ENCODE measurements at regions not wholly inside any gene's neighbourhood (a gene's known extent, or its start where the extent isn't known, plus 50 kb on each side); places are given as distances from the start of the nearest gene placed in this dataset.

- TF ChIP-seq USF2 (CRISPR knock-in tag; IDR thresholded peaks at IDR 0.05) = no peak
- TF ChIP-seq ATF1 (CRISPR knock-in tag; IDR thresholded peaks at IDR 0.05) = no peak
- TF ChIP-seq FOXJ3 (CRISPR knock-in tag; IDR thresholded peaks at IDR 0.05; ENCODE audit: borderline replicate concordance) = no peak
- TF ChIP-seq MYBL2 (CRISPR knock-in tag; IDR thresholded peaks at IDR 0.05) = no peak
- H3K9me3 Mint-ChIP-seq = no peaks in the 10 kb centered on the region
- no peak for DNase-seq (ENCODE audit: low spot score)
- H3K27me3 Mint-ChIP-seq (ENCODE audit: low read depth) = no peaks in the 10 kb centered on the region; the same call in 1 of the 2 replicates
- no peak for ATAC-seq
- H3K27ac Mint-ChIP-seq = no peak overlapping the region
- ChIA-PET CTCF (interaction anchor here (1.4 kb wide), 1 partner anchor 59 kb away, joined by 3 read pairs; no protein-coding TSS in a partner anchor), POLR2A (no interaction called here)
- peaks cover 21% of the 10 kb centered on the region for H3K4me1 Mint-ChIP-seq
- no peaks in the 10 kb centered on the region for H3K36me3 Mint-ChIP-seq
- H3K4me3 Mint-ChIP-seq = no peak overlapping the region
These were observed 126.8 kb upstream of the FAM20C start for GRCh38 chr7:65554-65953.

DNA sequence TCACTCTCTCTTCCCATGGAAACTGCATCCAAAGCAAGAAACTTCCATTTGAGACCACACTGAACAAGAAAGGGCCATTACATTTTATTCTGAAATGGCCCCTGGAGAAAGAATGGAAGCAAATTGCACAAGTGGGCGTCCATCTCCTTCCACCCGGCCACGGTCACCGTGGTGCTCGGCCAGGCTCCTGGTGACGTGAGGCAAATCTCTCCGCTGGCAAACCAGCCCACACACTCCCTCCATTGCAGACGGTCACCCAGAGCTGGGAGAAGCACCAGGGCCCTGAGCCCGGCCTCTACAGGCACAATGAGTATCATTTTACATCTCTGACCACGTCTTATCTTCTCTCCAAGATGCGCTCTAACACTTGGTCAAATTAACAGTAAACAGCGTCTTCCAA, 126.1 kb upstream of the FAM20C start:
- Mint-ChIP-seq H3K27me3 (ENCODE audit: low read depth) (no peaks in the 10 kb centered on the region; the same call in 1 of the 2 replicates), H3K27ac (0 out of 2 replicates have a peak overlapping the region, but pooled peaks have one; percentile 45), H3K36me3 (no peaks in the 10 kb centered on the region), H3K4me1 (peaks cover 21% of the 10 kb centered on the region), H3K4me3 (no peak overlapping the region), H3K9me3 (no peaks in the 10 kb centered on the region)
- TF ChIP-seq HMGA2 (CRISPR knock-in tag; IDR thresholded peaks at IDR 0.05) (no peak), ZNF121 (CRISPR knock-in tag; IDR thresholded peaks at IDR 0.05) (no peak), RORB (CRISPR knock-in tag; IDR thresholded peaks at IDR 0.05) (no peak), FOXJ3 (CRISPR knock-in tag; IDR thresholded peaks at IDR 0.05; ENCODE audit: borderline replicate concordance) (no peak), TEAD1 (CRISPR knock-in tag; IDR thresholded peaks at IDR 0.05) (no peak), ZNF671 (CRISPR knock-in tag; IDR thresholded peaks at IDR 0.05) (no peak), ATF1 (CRISPR knock-in tag; IDR thresholded peaks at IDR 0.05) (no peak), EMX1 (CRISPR knock-in tag; IDR thresholded peaks at IDR 0.05) (no peak), SMAD3 (CRISPR knock-in tag; IDR thresholded peaks at IDR 0.05; ENCODE audit: borderline replicate concordance) (no peak), FOXP1 (CRISPR knock-in tag; IDR thresholded peaks at IDR 0.05; ENCODE audit: borderline replicate concordance) (no peak), AR (CRISPR knock-in tag; IDR thresholded peaks at IDR 0.05) (no peak), PRRX2 (CRISPR knock-in tag; IDR thresholded peaks at IDR 0.05) (no peak), CTCF (IDR thresholded peaks at IDR 0.05) (no peak), ZNF138 (CRISPR knock-in tag; conservative IDR thresholded peaks at IDR 0.05) (no peak), GTF2I (CRISPR knock-in tag; conservative IDR thresholded peaks at IDR 0.05) (no peak)
- TF ChIP-seq, protein P1, sequence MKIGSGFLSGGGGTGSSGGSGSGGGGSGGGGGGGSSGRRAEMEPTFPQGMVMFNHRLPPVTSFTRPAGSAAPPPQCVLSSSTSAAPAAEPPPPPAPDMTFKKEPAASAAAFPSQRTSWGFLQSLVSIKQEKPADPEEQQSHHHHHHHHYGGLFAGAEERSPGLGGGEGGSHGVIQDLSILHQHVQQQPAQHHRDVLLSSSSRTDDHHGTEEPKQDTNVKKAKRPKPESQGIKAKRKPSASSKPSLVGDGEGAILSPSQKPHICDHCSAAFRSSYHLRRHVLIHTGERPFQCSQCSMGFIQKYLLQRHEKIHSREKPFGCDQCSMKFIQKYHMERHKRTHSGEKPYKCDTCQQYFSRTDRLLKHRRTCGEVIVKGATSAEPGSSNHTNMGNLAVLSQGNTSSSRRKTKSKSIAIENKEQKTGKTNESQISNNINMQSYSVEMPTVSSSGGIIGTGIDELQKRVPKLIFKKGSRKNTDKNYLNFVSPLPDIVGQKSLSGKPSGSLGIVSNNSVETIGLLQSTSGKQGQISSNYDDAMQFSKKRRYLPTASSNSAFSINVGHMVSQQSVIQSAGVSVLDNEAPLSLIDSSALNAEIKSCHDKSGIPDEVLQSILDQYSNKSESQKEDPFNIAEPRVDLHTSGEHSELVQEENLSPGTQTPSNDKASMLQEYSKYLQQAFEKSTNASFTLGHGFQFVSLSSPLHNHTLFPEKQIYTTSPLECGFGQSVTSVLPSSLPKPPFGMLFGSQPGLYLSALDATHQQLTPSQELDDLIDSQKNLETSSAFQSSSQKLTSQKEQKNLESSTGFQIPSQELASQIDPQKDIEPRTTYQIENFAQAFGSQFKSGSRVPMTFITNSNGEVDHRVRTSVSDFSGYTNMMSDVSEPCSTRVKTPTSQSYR (CRISPR knock-in tag; IDR thresholded peaks at IDR 0.05) = no peak
- TF ChIP-seq, protein P2, sequence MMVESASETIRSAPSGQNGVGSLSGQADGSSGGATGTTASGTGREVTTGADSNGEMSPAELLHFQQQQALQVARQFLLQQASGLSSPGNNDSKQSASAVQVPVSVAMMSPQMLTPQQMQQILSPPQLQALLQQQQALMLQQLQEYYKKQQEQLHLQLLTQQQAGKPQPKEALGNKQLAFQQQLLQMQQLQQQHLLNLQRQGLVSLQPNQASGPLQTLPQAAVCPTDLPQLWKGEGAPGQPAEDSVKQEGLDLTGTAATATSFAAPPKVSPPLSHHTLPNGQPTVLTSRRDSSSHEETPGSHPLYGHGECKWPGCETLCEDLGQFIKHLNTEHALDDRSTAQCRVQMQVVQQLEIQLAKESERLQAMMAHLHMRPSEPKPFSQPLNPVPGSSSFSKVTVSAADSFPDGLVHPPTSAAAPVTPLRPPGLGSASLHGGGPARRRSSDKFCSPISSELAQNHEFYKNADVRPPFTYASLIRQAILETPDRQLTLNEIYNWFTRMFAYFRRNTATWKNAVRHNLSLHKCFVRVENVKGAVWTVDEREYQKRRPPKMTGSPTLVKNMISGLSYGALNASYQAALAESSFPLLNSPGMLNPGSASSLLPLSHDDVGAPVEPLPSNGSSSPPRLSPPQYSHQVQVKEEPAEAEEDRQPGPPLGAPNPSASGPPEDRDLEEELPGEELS (CRISPR knock-in tag; IDR thresholded peaks at IDR 0.05) = no peak
- TF ChIP-seq, protein P3, sequence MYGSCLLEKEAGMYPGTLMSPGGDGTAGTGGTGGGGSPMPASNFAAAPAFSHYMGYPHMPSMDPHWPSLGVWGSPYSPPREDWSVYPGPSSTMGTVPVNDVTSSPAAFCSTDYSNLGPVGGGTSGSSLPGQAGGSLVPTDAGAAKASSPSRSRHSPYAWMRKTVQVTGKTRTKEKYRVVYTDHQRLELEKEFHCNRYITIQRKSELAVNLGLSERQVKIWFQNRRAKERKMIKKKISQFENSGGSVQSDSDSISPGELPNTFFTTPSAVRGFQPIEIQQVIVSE (CRISPR knock-in tag; IDR thresholded peaks at IDR 0.05; ENCODE audit: borderline replicate concordance) = no peak
- POLR2A ChIA-PET = no interaction called here
- CTCF ChIA-PET = interaction anchor here (1.4 kb wide), 1 partner anchor 58 kb away, joined by 3 read pairs; no protein-coding TSS in a partner anchor
- no peak for ATAC-seq
- no peak for DNase-seq (ENCODE audit: low spot score)
